Fibroblast of lung (primary cell): ENCODE measurements at regions not wholly inside any gene's neighbourhood (a gene's known extent, or its start where the extent isn't known, plus 50 kb on each side); places are given as distances from the start of the nearest gene placed in this dataset.

Experiments used
- EZH2 ChIP-seq: IDR thresholded peaks from 2 replicates; pipeline ENCODE4 v1.5.1; 2012; ENCODE audit warnings: low read length, control low read depth, mild to moderate bottlenecking; ENCODE audit errors: missing control alignments
- TF ChIP-seq, protein P1 (sequence below), 2 donors: IDR thresholded peaks in 1 of 2; conservative IDR thresholded peaks in 1 of 2; 1 replicate in 1 of 2; 2 replicates in 1 of 2; pipeline ENCODE4 v1.5.1; 2011 to 2012; ENCODE audit warnings: low read length in 2 of 2, control low read depth in 1 of 2, inconsistent platforms in 1 of 2, low read depth in 1 of 2, mild to moderate bottlenecking in 1 of 2

DNA sequence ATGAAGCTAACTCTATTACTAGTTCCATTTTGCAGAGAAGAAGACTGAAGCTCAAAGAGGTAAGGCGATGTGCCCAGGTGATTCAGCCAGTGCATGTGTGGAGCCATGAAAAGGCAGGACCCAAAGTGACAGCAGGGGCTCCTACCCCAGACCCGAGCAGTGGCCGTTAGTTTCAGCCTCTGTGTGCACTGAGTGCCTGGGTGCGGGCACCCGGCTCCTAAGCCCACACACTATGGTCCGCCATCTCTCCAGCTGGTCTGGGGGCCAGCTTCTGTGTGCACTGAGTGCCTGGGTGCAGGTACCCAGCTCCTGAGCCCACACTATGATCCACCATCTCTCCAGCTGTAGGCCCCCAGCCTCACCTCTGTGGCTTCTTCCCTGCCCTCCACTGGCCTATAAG is 123.5 kb upstream of the CST7 start:
- TF ChIP-seq, protein P1, sequence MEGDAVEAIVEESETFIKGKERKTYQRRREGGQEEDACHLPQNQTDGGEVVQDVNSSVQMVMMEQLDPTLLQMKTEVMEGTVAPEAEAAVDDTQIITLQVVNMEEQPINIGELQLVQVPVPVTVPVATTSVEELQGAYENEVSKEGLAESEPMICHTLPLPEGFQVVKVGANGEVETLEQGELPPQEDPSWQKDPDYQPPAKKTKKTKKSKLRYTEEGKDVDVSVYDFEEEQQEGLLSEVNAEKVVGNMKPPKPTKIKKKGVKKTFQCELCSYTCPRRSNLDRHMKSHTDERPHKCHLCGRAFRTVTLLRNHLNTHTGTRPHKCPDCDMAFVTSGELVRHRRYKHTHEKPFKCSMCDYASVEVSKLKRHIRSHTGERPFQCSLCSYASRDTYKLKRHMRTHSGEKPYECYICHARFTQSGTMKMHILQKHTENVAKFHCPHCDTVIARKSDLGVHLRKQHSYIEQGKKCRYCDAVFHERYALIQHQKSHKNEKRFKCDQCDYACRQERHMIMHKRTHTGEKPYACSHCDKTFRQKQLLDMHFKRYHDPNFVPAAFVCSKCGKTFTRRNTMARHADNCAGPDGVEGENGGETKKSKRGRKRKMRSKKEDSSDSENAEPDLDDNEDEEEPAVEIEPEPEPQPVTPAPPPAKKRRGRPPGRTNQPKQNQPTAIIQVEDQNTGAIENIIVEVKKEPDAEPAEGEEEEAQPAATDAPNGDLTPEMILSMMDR (conservative IDR thresholded peaks at IDR 0.05 in 1 of 2, IDR thresholded peaks at IDR 0.05 in 1 of 2; ENCODE audit: low read depth in 1 of 2, low read length in 2 of 2), result no peak
- TF ChIP-seq EZH2, result no peak
